HEK293 (cell line): ENCODE measurements at regions not wholly inside any gene's neighbourhood (a gene's known extent, or its start where the extent isn't known, plus 50 kb on each side); places are given as distances from the start of the nearest gene placed in this dataset.

Experiments used
- OVOL3 ChIP-seq: fragments of 450-650 bp; formaldehyde crosslinking; IDR thresholded peaks from 2 replicates; pipeline ENCODE4 v1.5.1; 2016; ENCODE audit warnings: missing biosample characterization, missing genetic modification characterization
- REST ChIP-seq: fragments of 450-650 bp; formaldehyde crosslinking; IDR thresholded peaks from 2 replicates; pipeline ENCODE4 v1.5.1; 2016; ENCODE audit warnings: missing biosample characterization, missing genetic modification characterization
- ZNF138 ChIP-seq: fragments of 450-650 bp; formaldehyde crosslinking; IDR thresholded peaks from 2 replicates; pipeline ENCODE4 v1.5.1; 2016; ENCODE audit warnings: missing biosample characterization, missing genetic modification characterization, borderline replicate concordance
- ZNF175 ChIP-seq: fragments of 450-650 bp; formaldehyde crosslinking; IDR thresholded peaks from 2 replicates; pipeline ENCODE4 v1.5.1; 2016; ENCODE audit warnings: missing biosample characterization, missing genetic modification characterization
- ZNF211 ChIP-seq: fragments of 450-650 bp; formaldehyde crosslinking; IDR thresholded peaks from 2 replicates; pipeline ENCODE4 v1.5.1; 2016; ENCODE audit warnings: low read depth, missing biosample characterization, missing genetic modification characterization
- ZNF280D ChIP-seq: fragments of 450-650 bp; formaldehyde crosslinking; IDR thresholded peaks from 2 replicates; pipeline ENCODE4 v1.5.1; 2016; ENCODE audit warnings: missing biosample characterization, missing genetic modification characterization
- ZNF776 ChIP-seq: fragments of 450-650 bp; formaldehyde crosslinking; IDR thresholded peaks from 2 replicates; pipeline ENCODE4 v1.5.0; 2017; ENCODE audit warnings: missing biosample characterization, missing genetic modification characterization, borderline replicate concordance
- TF ChIP-seq, protein P1 (sequence below): fragments of 450-650 bp; formaldehyde crosslinking; IDR thresholded peaks from 2 replicates; pipeline ENCODE4 v1.5.1; 2016; ENCODE audit warnings: missing biosample characterization, missing genetic modification characterization

GRCh38 chr4:8738471-8738931 lies 133.1 kb downstream of the HMX1 start:
- TF ChIP-seq, protein P1, sequence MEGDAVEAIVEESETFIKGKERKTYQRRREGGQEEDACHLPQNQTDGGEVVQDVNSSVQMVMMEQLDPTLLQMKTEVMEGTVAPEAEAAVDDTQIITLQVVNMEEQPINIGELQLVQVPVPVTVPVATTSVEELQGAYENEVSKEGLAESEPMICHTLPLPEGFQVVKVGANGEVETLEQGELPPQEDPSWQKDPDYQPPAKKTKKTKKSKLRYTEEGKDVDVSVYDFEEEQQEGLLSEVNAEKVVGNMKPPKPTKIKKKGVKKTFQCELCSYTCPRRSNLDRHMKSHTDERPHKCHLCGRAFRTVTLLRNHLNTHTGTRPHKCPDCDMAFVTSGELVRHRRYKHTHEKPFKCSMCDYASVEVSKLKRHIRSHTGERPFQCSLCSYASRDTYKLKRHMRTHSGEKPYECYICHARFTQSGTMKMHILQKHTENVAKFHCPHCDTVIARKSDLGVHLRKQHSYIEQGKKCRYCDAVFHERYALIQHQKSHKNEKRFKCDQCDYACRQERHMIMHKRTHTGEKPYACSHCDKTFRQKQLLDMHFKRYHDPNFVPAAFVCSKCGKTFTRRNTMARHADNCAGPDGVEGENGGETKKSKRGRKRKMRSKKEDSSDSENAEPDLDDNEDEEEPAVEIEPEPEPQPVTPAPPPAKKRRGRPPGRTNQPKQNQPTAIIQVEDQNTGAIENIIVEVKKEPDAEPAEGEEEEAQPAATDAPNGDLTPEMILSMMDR = no peak
- TF ChIP-seq ZNF280D (tag by site-specific recombination) (no peak), ZNF175 (tag by site-specific recombination) (no peak), ZNF138 (tag by site-specific recombination) (no peak), REST (no peak), ZNF211 (tag by site-specific recombination) (no peak), OVOL3 (tag by site-specific recombination) (no peak), ZNF776 (tag by site-specific recombination) (no peak)
